ENCODE measurements at regions not wholly inside any gene's neighbourhood (a gene's known extent, or its start where the extent isn't known, plus 50 kb on each side); places are given as distances from the start of the nearest gene placed in this dataset.

DNA sequence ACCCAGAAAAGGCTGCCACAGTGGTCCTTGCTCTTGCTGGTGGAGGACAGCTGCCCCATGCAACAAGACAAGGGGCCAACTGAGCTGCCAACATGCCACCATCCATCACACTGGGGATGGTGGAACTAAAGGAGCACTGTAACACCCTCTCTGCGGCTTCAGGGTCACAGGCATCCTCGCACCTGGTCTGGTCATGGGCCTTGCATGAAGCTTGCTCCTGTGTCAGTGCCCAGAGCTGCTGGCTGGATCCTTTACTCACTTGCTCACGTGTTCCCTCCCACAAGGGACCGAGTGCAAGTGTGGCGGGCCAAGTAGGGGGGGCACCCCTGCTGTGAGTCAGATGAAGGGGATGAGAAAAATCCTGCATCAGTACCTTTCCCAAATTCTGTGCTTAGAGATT is 972.3 kb upstream of the DDX18 start:
- Histone ChIP-seq H3K27ac (ENCODE audit: low read depth, low read length) (no peak overlapping the region), H3K9ac (ENCODE audit: low read length) (no peak overlapping the region), H3K79me2 (ENCODE audit: insufficient read depth, low read length) (no peaks in the 10 kb centered on the region), H4K20me1 (ENCODE audit: low read depth, low read length) (no peaks in the 10 kb centered on the region), H3K27me3 (ENCODE audit: low read length) (no peaks in the 10 kb centered on the region), H3K9me3 (ENCODE audit: insufficient read depth, low read length) (no peaks in the 10 kb centered on the region), H3K4me3 (ENCODE audit: insufficient read depth, low read length, poor library complexity, severe bottlenecking) (no peak overlapping the region), H3K4me2 (ENCODE audit: low read depth, low read length, poor library complexity, severe bottlenecking) (no peak overlapping the region), H3F3A (ENCODE audit: insufficient read depth) (no peaks in the 10 kb centered on the region), H3K36me3 (ENCODE audit: low read length) (no peaks in the 10 kb centered on the region), H2AFZ (ENCODE audit: low read depth, low read length, severe bottlenecking) (no peak overlapping the region), H3K9me2 (replicated peaks; ENCODE audit: insufficient read depth, low read length) (no peaks in the 10 kb centered on the region; the same call in 1 of the 2 replicates)
- TF ChIP-seq, protein P1, sequence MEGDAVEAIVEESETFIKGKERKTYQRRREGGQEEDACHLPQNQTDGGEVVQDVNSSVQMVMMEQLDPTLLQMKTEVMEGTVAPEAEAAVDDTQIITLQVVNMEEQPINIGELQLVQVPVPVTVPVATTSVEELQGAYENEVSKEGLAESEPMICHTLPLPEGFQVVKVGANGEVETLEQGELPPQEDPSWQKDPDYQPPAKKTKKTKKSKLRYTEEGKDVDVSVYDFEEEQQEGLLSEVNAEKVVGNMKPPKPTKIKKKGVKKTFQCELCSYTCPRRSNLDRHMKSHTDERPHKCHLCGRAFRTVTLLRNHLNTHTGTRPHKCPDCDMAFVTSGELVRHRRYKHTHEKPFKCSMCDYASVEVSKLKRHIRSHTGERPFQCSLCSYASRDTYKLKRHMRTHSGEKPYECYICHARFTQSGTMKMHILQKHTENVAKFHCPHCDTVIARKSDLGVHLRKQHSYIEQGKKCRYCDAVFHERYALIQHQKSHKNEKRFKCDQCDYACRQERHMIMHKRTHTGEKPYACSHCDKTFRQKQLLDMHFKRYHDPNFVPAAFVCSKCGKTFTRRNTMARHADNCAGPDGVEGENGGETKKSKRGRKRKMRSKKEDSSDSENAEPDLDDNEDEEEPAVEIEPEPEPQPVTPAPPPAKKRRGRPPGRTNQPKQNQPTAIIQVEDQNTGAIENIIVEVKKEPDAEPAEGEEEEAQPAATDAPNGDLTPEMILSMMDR (IDR thresholded peaks at IDR 0.05; ENCODE audit: insufficient read depth, low read length, poor library complexity, severe bottlenecking): no peak
- no peak for TF ChIP-seq EZH2phosphoT487 (conservative IDR thresholded peaks at IDR 0.05; ENCODE audit: low read length)

DNA sequence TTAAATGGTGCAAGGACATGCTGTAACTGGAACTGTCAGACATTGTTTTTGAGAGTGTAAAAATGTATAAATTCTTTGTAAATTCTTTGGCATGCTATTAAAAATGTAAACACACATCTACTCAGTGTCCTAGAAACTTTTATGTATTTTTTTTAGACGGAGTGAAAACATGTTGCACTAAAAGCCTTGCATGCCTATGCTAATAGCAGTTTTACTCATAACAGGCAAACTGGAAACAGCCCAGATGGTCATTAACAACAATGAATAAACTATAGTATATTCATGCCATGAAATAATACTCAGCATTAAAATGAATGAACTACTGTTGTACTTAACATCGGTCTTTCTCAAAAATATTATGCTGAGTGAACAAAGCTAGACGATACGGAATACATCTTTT is 954.8 kb upstream of the DDX18 start:
- no peak for TF ChIP-seq EZH2phosphoT487 (conservative IDR thresholded peaks at IDR 0.05; ENCODE audit: low read length)
- Histone ChIP-seq H2AFZ (ENCODE audit: low read depth, low read length, severe bottlenecking) (no peak overlapping the region), H3K36me3 (ENCODE audit: low read length) (no peaks in the 10 kb centered on the region), H3K9me3 (ENCODE audit: insufficient read depth, low read length) (no peaks in the 10 kb centered on the region), H4K20me1 (ENCODE audit: low read depth, low read length) (no peaks in the 10 kb centered on the region), H3K9me2 (replicated peaks; ENCODE audit: insufficient read depth, low read length) (no peaks in the 10 kb centered on the region; the same call in 1 of the 2 replicates), H3K4me2 (ENCODE audit: low read depth, low read length, poor library complexity, severe bottlenecking) (no peak overlapping the region), H3F3A (ENCODE audit: insufficient read depth) (no peaks in the 10 kb centered on the region), H3K9ac (ENCODE audit: low read length) (no peak overlapping the region), H3K4me3 (ENCODE audit: insufficient read depth, low read length, poor library complexity, severe bottlenecking) (no peak overlapping the region), H3K27me3 (ENCODE audit: low read length) (no peaks in the 10 kb centered on the region), H3K79me2 (ENCODE audit: insufficient read depth, low read length) (no peaks in the 10 kb centered on the region), H3K27ac (ENCODE audit: low read depth, low read length) (no peak overlapping the region)

DNA sequence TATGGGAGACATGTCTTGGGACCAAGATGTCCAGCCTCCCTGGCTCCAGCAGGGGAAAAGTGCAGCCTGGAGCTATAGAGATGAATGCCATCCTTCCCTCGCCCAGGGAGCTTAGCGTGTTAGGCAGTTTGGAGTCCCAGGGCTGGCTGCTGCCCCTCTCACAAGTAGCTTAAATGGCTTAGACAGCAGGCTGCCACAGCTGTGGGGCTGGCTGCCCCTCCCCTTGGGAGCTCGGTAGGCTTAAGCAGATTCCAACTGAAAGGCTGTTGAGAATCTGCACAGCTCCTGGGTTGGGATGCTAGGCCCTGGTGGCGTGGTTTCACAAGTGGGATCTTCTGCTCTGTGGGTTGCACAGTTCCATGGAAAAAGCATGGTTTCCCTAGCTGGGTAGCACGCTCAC is 940.5 kb upstream of the DDX18 start:
- no peak overlapping the region for H3K4me3 ChIP-seq (ENCODE audit: insufficient read depth, low read length, poor library complexity, severe bottlenecking)
- no peaks in the 10 kb centered on the region for H4K20me1 ChIP-seq (ENCODE audit: low read depth, low read length)
- H3K79me2 ChIP-seq (ENCODE audit: insufficient read depth, low read length): no peaks in the 10 kb centered on the region
- no peaks in the 10 kb centered on the region for H3K27me3 ChIP-seq (ENCODE audit: low read length)
- H3K4me2 ChIP-seq (ENCODE audit: low read depth, low read length, poor library complexity, severe bottlenecking): no peak overlapping the region
- no peak for TF ChIP-seq EZH2phosphoT487 (conservative IDR thresholded peaks at IDR 0.05; ENCODE audit: low read length)
- TF ChIP-seq, protein P1 (IDR thresholded peaks at IDR 0.05; ENCODE audit: insufficient read depth, low read length, poor library complexity, severe bottlenecking): no peak
- no peaks in the 10 kb centered on the region for H3K9me3 ChIP-seq (ENCODE audit: insufficient read depth, low read length)
- H2AFZ ChIP-seq (ENCODE audit: low read depth, low read length, severe bottlenecking): no peak overlapping the region
- H3K9me2 ChIP-seq (replicated peaks; ENCODE audit: insufficient read depth, low read length): no peaks in the 10 kb centered on the region
- H3K27ac ChIP-seq (ENCODE audit: low read depth, low read length): no peak overlapping the region
- no peaks in the 10 kb centered on the region for H3K36me3 ChIP-seq (ENCODE audit: low read length)
- no peaks in the 10 kb centered on the region for H3F3A ChIP-seq (ENCODE audit: insufficient read depth)
- H3K9ac ChIP-seq (ENCODE audit: low read length): no peak overlapping the region

DNA sequence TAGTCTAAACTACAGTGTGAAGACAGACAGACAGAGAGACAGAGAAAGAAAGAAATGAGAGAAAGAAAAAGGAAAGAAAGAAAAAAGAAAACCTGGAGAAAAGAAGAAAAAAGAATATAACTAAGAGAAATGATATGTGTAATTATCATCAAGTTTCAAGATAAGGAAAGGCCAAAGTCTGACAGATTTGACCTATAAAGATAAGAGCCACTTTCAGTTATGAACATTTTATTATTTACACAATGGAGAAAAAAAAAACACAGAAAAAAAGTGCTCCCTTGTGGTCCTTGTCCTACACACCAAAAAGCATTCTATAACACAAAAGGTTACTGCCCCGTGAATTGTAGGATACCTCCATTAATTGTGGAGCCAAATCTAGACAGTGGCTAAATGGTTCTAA is 937.2 kb upstream of the DDX18 start:
- Histone ChIP-seq H3K9me3 (ENCODE audit: insufficient read depth, low read length) (no peaks in the 10 kb centered on the region), H3K79me2 (ENCODE audit: insufficient read depth, low read length) (no peaks in the 10 kb centered on the region), H3K9me2 (replicated peaks; ENCODE audit: insufficient read depth, low read length) (no peaks in the 10 kb centered on the region), H3K27ac (ENCODE audit: low read depth, low read length) (no peak overlapping the region), H3K36me3 (ENCODE audit: low read length) (no peaks in the 10 kb centered on the region), H3K4me2 (ENCODE audit: low read depth, low read length, poor library complexity, severe bottlenecking) (no peak overlapping the region), H4K20me1 (ENCODE audit: low read depth, low read length) (no peaks in the 10 kb centered on the region), H3K27me3 (ENCODE audit: low read length) (no peaks in the 10 kb centered on the region), H3F3A (ENCODE audit: insufficient read depth) (no peaks in the 10 kb centered on the region), H2AFZ (ENCODE audit: low read depth, low read length, severe bottlenecking) (no peak overlapping the region), H3K9ac (ENCODE audit: low read length) (no peak overlapping the region), H3K4me3 (ENCODE audit: insufficient read depth, low read length, poor library complexity, severe bottlenecking) (no peak overlapping the region)
- TF ChIP-seq EZH2phosphoT487 (conservative IDR thresholded peaks at IDR 0.05; ENCODE audit: low read length): no peak
- TF ChIP-seq, protein P1 (IDR thresholded peaks at IDR 0.05; ENCODE audit: insufficient read depth, low read length, poor library complexity, severe bottlenecking): no peak
